NCI-H1048 (cell line): ENCODE measurements at regions not wholly inside any gene's neighbourhood (a gene's known extent, or its start where the extent isn't known, plus 50 kb on each side); places are given as distances from the start of the nearest gene placed in this dataset.

ENCODE experiments used
- DNase-seq: peaks from one replicate; lab custom pipeline; 2025; lab: John Stamatoyannopoulos, UW

DNA sequence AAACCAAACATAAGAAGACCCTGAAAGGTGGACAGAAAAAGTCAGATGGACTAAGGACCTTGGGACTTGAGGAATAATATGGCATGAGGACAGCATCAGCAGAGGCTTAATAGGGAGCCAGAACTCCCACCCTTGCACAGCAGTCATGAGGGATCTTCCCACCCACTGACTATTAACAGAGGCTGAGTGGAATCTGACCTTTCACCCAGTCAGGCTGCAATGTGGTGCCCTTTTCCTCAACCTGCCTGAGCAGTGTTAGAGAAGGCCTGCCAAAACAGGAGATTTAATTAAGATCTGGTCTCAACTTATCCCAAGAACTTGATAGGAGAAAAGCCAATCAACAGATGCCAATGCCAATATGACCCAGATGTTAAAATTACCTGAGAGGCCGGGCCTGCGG, 481.9 kb downstream of the KDM4C start:
- no peak for DNase-seq

GRCh38 chr9:7238247-7238637, 480.5 kb downstream of the KDM4C start:
- no peak for DNase-seq

- no peak for DNase-seq
Observed at GRCh38 chr9:7237473-7238246, 479.9 kb downstream of the KDM4C start.

DNA sequence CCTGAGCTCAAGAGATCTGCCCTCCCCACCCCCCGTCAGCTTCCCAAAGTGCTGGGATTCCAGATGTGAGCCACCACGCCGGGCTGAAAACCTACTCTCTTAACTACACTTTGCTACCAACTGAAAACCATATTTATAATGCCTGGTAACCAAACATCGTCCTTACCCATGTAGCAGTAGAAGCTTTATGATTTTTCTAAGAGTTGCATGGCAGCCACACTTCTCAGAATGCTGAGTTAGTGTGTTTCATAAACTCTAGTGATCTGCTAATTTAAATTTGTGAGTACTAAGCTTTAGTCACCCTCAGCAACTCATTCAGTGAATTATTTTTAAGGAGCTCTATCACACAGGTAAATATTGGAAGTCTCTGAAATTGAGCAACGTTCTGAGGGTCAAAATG, 478.4 kb downstream of the KDM4C start:
- no peak for DNase-seq

DNA sequence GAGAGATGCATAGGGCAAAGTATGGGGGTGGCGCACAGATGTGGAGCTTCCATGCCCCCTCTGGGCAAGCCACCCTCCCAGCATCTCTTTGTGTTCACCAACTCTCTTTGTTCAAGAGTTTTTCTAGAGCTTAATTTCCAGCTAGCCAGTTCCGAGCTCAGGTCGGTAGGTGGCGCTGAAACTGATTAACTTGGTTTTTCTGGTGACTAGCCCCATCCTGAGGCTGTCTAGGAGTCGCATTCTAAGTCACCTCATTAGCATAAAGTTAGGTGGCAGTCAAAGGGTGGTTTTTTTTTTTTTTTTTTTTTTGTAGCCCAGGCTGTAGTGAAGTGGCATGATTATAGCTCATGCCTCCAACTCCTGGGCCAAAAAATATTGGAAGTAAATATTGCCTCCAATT, 476.4 kb downstream of the KDM4C start:
- DNase-seq = no peak

- DNase-seq = no peak
Observed at GRCh38 chr9:7229571-7229970, 471.8 kb downstream of the KDM4C start.

DNA sequence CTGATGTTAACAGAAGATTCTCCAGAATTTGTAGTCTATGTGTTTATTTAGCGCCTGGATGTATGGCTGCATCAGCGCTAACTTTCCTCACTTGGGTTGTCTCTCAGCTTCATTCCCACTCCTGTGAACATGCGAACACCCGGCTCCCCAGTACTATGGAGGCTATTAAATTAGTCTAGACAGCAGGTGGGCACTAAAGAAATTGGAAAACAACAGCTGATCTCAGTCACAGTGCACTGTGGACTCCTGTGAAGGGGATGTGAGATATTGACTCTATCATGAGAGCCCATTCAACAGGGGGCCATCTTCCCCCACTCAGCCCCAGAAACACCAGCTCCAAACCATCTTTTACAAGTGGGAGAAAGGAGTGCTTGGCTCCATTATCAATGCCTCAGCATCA, 471.0 kb downstream of the KDM4C start:
- DNase-seq = no peak

- DNase-seq = no peak
Observed at GRCh38 chr9:7227951-7228350, 470.2 kb downstream of the KDM4C start.

GRCh38 chr9:7226007-7226640, 468.4 kb downstream of the KDM4C start:
- no peak for DNase-seq
